ENCODE measurements at regions not wholly inside any gene's neighbourhood (a gene's known extent, or its start where the extent isn't known, plus 50 kb on each side); places are given as distances from the start of the nearest gene placed in this dataset.

DNA sequence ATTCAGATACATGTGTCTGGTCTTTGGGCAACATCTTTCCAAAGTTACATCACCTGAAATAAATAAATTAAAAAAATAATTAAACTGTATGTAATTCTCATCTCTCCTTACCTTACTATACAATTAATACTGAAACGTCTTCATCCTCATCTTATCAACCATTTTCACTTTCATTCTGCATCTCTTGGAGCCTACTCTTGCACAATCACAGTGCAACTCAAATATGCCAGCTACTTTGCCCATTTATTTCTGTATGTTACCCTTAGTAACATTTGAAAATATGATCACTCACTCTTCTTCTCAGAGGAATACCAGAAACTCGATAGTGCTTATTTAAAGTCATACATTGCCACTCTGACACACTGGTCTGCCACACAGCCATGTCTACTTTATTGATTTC lies 1357.1 kb upstream of the CADM2 start:
- CTCF ChIA-PET: interaction anchor here (0.6 kb wide), 1 partner anchor 884 kb away, joined by 3 read pairs; no protein-coding TSS in a partner anchor
- Histone ChIP-seq H3K36me3 (ENCODE audit: control insufficient read depth in 2 of 2, insufficient read depth in 2 of 2, low read length in 1 of 2) (no peaks in the 10 kb centered on the region), H3K27me3 (replicated peaks in 1 of 2; ENCODE audit: control insufficient read depth in 2 of 2, insufficient read depth in 2 of 2, low read length in 1 of 2) (no peaks in the 10 kb centered on the region), H4K20me1 (ENCODE audit: control insufficient read depth, insufficient read depth) (no peaks in the 10 kb centered on the region), H3K79me2 (ENCODE audit: control insufficient read depth, insufficient read depth, low read length) (no peaks in the 10 kb centered on the region), H3K27ac (ENCODE audit: control insufficient read depth, insufficient read depth) (no peak overlapping the region), H3K9ac (ENCODE audit: control insufficient read depth, insufficient read depth, low read length) (no peak overlapping the region), H3K4me1 (ENCODE audit: control insufficient read depth, insufficient read depth, low read length) (no peaks in the 10 kb centered on the region), H3K4me3 (no peak overlapping the region), H2AFZ (ENCODE audit: control insufficient read depth, low read depth, low read length) (no peak overlapping the region), H3K9me3 (replicated peaks; ENCODE audit: control insufficient read depth, insufficient read depth, low read length) (no peaks in the 10 kb centered on the region), H3K4me2 (ENCODE audit: control insufficient read depth, insufficient read depth) (no peak overlapping the region)
- WGBS (ENCODE audit: insufficient coverage, insufficient replicate concordance, low lambda C conversion rate, missing lambda C conversion rate): 0% methylated on average over 2 of the region's 2 CpGs
- in situ Hi-C loops (cut with MboI) (no loop called here), intact Hi-C loops (cut with micrococcal nuclease; ENCODE audit: unreplicated experiment) (no loop called here)
- no TSS peak for BruUV-seq (replicated peaks)
- SMC1A ChIA-PET (ENCODE audit: uncharacterized antibody, unreplicated experiment): no interaction called here
- RAD21 ChIA-PET (ENCODE audit: unreplicated experiment): no interaction called here
- ATAC-seq (no peak), DNase-seq (ENCODE audit: low read depth, low spot score) (no peak), FAIRE-seq (no peak)
- POLR2A ChIA-PET: no interaction called here
- TF ChIP-seq BRCA1 (IDR thresholded peaks at IDR 0.05; ENCODE audit: low read depth, low read length): no peak
- no peak for TF ChIP-seq HDAC6 (IDR thresholded peaks at IDR 0.05; ENCODE audit: unreplicated experiment)
- TF ChIP-seq BMI1 (IDR thresholded peaks at IDR 0.05; ENCODE audit: borderline replicate concordance): no peak
- TF ChIP-seq ZNF622 (IDR thresholded peaks at IDR 0.05): no peak
- TF ChIP-seq CEBPB (IDR thresholded peaks at IDR 0.05; ENCODE audit: borderline replicate concordance in 1 of 2, low read depth in 2 of 2, low read length in 2 of 2): no peak
- no peak for TF ChIP-seq ATF7 (IDR thresholded peaks at IDR 0.05; ENCODE audit: low read depth)
- TF ChIP-seq SMAD1 (IDR thresholded peaks at IDR 0.05; ENCODE audit: low read depth, partially characterized antibody): no peak
- TF ChIP-seq, protein P1, sequence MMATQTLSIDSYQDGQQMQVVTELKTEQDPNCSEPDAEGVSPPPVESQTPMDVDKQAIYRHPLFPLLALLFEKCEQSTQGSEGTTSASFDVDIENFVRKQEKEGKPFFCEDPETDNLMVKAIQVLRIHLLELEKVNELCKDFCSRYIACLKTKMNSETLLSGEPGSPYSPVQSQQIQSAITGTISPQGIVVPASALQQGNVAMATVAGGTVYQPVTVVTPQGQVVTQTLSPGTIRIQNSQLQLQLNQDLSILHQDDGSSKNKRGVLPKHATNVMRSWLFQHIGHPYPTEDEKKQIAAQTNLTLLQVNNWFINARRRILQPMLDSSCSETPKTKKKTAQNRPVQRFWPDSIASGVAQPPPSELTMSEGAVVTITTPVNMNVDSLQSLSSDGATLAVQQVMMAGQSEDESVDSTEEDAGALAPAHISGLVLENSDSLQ (IDR thresholded peaks at IDR 0.05): no peak
- TF ChIP-seq, protein P2, sequence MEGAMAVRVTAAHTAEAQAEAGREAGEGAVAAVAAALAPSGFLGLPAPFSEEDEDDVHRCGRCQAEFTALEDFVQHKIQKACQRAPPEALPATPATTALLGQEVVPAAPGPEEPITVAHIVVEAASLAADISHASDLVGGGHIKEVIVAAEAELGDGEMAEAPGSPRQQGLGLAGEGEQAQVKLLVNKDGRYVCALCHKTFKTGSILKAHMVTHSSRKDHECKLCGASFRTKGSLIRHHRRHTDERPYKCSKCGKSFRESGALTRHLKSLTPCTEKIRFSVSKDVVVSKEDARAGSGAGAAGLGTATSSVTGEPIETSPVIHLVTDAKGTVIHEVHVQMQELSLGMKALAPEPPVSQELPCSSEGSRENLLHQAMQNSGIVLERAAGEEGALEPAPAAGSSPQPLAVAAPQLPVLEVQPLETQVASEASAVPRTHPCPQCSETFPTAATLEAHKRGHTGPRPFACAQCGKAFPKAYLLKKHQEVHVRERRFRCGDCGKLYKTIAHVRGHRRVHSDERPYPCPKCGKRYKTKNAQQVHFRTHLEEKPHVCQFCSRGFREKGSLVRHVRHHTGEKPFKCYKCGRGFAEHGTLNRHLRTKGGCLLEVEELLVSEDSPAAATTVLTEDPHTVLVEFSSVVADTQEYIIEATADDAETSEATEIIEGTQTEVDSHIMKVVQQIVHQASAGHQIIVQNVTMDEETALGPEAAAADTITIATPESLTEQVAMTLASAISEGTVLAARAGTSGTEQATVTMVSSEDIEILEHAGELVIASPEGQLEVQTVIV (IDR thresholded peaks at IDR 0.05; ENCODE audit: borderline replicate concordance, partially characterized antibody): no peak
- TF ChIP-seq KDM1A (IDR thresholded peaks at IDR 0.05; ENCODE audit: borderline replicate concordance): no peak
- TF ChIP-seq, protein P3, sequence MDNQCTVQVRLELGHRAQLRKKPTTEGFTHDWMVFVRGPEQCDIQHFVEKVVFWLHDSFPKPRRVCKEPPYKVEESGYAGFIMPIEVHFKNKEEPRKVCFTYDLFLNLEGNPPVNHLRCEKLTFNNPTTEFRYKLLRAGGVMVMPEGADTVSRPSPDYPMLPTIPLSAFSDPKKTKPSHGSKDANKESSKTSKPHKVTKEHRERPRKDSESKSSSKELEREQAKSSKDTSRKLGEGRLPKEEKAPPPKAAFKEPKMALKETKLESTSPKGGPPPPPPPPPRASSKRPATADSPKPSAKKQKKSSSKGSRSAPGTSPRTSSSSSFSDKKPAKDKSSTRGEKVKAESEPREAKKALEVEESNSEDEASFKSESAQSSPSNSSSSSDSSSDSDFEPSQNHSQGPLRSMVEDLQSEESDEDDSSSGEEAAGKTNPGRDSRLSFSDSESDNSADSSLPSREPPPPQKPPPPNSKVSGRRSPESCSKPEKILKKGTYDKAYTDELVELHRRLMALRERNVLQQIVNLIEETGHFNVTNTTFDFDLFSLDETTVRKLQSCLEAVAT (IDR thresholded peaks at IDR 0.05): no peak
- TF ChIP-seq, protein P4, sequence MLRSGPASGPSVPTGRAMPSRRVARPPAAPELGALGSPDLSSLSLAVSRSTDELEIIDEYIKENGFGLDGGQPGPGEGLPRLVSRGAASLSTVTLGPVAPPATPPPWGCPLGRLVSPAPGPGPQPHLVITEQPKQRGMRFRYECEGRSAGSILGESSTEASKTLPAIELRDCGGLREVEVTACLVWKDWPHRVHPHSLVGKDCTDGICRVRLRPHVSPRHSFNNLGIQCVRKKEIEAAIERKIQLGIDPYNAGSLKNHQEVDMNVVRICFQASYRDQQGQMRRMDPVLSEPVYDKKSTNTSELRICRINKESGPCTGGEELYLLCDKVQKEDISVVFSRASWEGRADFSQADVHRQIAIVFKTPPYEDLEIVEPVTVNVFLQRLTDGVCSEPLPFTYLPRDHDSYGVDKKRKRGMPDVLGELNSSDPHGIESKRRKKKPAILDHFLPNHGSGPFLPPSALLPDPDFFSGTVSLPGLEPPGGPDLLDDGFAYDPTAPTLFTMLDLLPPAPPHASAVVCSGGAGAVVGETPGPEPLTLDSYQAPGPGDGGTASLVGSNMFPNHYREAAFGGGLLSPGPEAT (IDR thresholded peaks at IDR 0.05; ENCODE audit: low read depth): no peak
- TF ChIP-seq, protein P5, sequence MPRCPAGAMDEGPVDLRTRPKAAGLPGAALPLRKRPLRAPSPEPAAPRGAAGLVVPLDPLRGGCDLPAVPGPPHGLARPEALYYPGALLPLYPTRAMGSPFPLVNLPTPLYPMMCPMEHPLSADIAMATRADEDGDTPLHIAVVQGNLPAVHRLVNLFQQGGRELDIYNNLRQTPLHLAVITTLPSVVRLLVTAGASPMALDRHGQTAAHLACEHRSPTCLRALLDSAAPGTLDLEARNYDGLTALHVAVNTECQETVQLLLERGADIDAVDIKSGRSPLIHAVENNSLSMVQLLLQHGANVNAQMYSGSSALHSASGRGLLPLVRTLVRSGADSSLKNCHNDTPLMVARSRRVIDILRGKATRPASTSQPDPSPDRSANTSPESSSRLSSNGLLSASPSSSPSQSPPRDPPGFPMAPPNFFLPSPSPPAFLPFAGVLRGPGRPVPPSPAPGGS (IDR thresholded peaks at IDR 0.05; ENCODE audit: borderline replicate concordance, insufficient read depth, low read depth, low read length, poor library complexity, severe bottlenecking): no peak

Measured in GM12878 (cell line).